ENCODE measurements at regions not wholly inside any gene's neighbourhood (a gene's known extent, or its start where the extent isn't known, plus 50 kb on each side); places are given as distances from the start of the nearest gene placed in this dataset.

DNA sequence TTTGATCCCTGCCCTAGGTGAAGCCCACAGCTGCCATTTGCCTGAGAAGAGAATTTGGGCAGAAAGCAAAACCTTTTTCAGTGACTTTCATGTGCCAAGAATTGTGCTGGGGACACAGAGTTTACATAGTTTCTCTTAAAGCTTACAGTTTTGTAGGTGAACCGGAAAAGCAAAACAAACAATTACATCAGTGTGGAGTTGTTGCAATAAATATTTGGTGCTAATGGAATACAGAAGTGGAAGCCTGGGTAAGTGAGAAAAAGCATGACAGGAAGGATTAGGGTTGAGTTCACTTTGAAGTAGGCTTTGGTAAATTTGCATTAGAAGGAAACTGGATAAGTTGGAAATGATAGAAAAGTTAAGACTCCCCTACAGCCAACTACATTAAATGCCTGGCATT is 82.7 kb downstream of the RASSF10 start:
- Histone ChIP-seq H3K4me3 (ENCODE audit: low read length) (no peak overlapping the region), H4K20me1 (ENCODE audit: low read length) (no peaks in the 10 kb centered on the region), H3K79me2 (ENCODE audit: low read length) (no peaks in the 10 kb centered on the region), H3K9ac (ENCODE audit: low read length) (no peak overlapping the region), H3K36me3 (ENCODE audit: low read depth, low read length) (no peaks in the 10 kb centered on the region), H2AFZ (ENCODE audit: low read length) (peak overlapping the region; percentile 24; the same call in 1 of the 2 replicates), H3K4me1 (ENCODE audit: insufficient read depth, low read length) (peaks cover 27% of the 10 kb centered on the region), H3K27ac (ENCODE audit: low read length) (peak overlapping the region; percentile 64), H3K9me3 (ENCODE audit: low read length) (no peaks in the 10 kb centered on the region), H3K27me3 (ENCODE audit: low read length) (no peaks in the 10 kb centered on the region), H3K4me2 (ENCODE audit: low read length) (peak overlapping the region; percentile 63), H3F3A (ENCODE audit: low read length, unreplicated experiment) (peaks cover 6% of the 10 kb centered on the region), H3K9me2 (replicated peaks; ENCODE audit: low read length) (no peaks in the 10 kb centered on the region)
- intact Hi-C loops (cut with micrococcal nuclease) = no loop called here
- POLR2A ChIA-PET (ENCODE audit: unreplicated experiment) = no interaction called here
- TF ChIP-seq CTCF (conservative IDR thresholded peaks at IDR 0.05; ENCODE audit: low read depth, low read length) (no peak), EZH2phosphoT487 (IDR thresholded peaks at IDR 0.05; ENCODE audit: borderline replicate concordance, low read length) (no peak), EZH2 (IDR thresholded peaks at IDR 0.05; ENCODE audit: low read length, unreplicated experiment) (no peak)
- CTCF ChIA-PET = interaction anchor here (0.6 kb wide), 1 partner anchor 121 kb away, joined by 3 read pairs; no protein-coding TSS in a partner anchor
- no TSS peak for BruUV-seq (replicated peaks)
- ATAC-seq (peak; percentile 16; the same call in 1 of the 2 replicates), DNase-seq (peak; percentile 19)

GRCh38 chr11:13094930-13095687 is 86.0 kb downstream of the RASSF10 start:
- CTCF ChIA-PET = no interaction called here
- DNase-seq = peak; percentile 48
- peaks cover 6% of the 10 kb centered on the region for H3F3A ChIP-seq (ENCODE audit: low read length, unreplicated experiment)
- no peaks in the 10 kb centered on the region for H3K9me2 ChIP-seq (replicated peaks; ENCODE audit: low read length)
- 0 out of 2 replicates have a peak overlapping the region, but pooled peaks have one; percentile 49 for H3K4me2 ChIP-seq (ENCODE audit: low read length)
- H2AFZ ChIP-seq (ENCODE audit: low read length) = peak overlapping the region; percentile 75
- POLR2A ChIA-PET (ENCODE audit: unreplicated experiment) = no interaction called here
- H3K27me3 ChIP-seq (ENCODE audit: low read length) = no peaks in the 10 kb centered on the region
- no peaks in the 10 kb centered on the region for H3K79me2 ChIP-seq (ENCODE audit: low read length)
- H4K20me1 ChIP-seq (ENCODE audit: low read length) = no peaks in the 10 kb centered on the region
- no peaks in the 10 kb centered on the region for H3K9me3 ChIP-seq (ENCODE audit: low read length)
- H3K27ac ChIP-seq (ENCODE audit: low read length) = peak overlapping the region; percentile 71
- no TSS peak for BruUV-seq (replicated peaks)
- peak; percentile 52 for ATAC-seq
- intact Hi-C loops (cut with micrococcal nuclease) = no loop called here
- no peak overlapping the region for H3K4me3 ChIP-seq (ENCODE audit: low read length)
- H3K36me3 ChIP-seq (ENCODE audit: low read depth, low read length) = no peaks in the 10 kb centered on the region
- H3K9ac ChIP-seq (ENCODE audit: low read length) = 0 out of 2 replicates have a peak overlapping the region, but pooled peaks have one; percentile 12
- H3K4me1 ChIP-seq (ENCODE audit: insufficient read depth, low read length) = peaks cover 48% of the 10 kb centered on the region
- TF ChIP-seq EZH2phosphoT487 (IDR thresholded peaks at IDR 0.05; ENCODE audit: borderline replicate concordance, low read length) (no peak), EZH2 (IDR thresholded peaks at IDR 0.05; ENCODE audit: low read length, unreplicated experiment) (no peak), CTCF (conservative IDR thresholded peaks at IDR 0.05; ENCODE audit: low read depth, low read length) (no peak)

DNA sequence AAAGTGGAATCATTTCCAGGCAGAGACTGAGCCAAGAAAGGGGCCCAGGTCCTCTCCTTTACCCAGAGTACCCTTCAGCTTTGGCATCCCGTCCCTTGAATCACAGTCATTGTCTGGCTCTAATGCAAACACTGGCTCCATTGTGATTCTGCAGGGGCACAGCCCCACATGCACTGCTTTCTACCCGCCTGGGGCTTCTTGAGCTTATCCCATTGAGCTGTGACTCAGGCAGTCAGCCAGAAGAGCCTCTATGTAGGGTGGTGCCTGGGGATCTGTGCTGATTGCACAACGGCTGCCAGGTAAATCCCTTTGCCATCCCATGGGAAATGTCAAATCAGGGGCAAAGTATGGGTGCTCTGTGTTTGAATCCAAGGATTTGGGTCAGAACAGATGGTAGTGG is 88.9 kb downstream of the RASSF10 start:
- TF ChIP-seq EZH2 (IDR thresholded peaks at IDR 0.05; ENCODE audit: low read length, unreplicated experiment) = no peak
- TF ChIP-seq CTCF (conservative IDR thresholded peaks at IDR 0.05; ENCODE audit: low read depth, low read length) = no peak
- no peak for TF ChIP-seq EZH2phosphoT487 (IDR thresholded peaks at IDR 0.05; ENCODE audit: borderline replicate concordance, low read length)
- intact Hi-C loops (cut with micrococcal nuclease) = no loop called here
- POLR2A ChIA-PET (ENCODE audit: unreplicated experiment) = no interaction called here
- Histone ChIP-seq H3K36me3 (ENCODE audit: low read depth, low read length) (no peaks in the 10 kb centered on the region), H4K20me1 (ENCODE audit: low read length) (no peaks in the 10 kb centered on the region), H2AFZ (ENCODE audit: low read length) (no peak overlapping the region; the same call in 1 of the 2 replicates), H3K9me2 (replicated peaks; ENCODE audit: low read length) (no peaks in the 10 kb centered on the region), H3K27me3 (ENCODE audit: low read length) (no peaks in the 10 kb centered on the region), H3K4me2 (ENCODE audit: low read length) (peak overlapping the region; percentile 56), H3K9ac (ENCODE audit: low read length) (peak overlapping the region; percentile 51; the same call in 1 of the 2 replicates), H3K4me3 (ENCODE audit: low read length) (no peak overlapping the region), H3K4me1 (ENCODE audit: insufficient read depth, low read length) (peaks cover 33% of the 10 kb centered on the region), H3K9me3 (ENCODE audit: low read length) (no peaks in the 10 kb centered on the region), H3K79me2 (ENCODE audit: low read length) (no peaks in the 10 kb centered on the region), H3K27ac (ENCODE audit: low read length) (peak overlapping the region; percentile 90), H3F3A (ENCODE audit: low read length, unreplicated experiment) (no peaks in the 10 kb centered on the region)
- CTCF ChIA-PET = no interaction called here
- peak; percentile 66 for ATAC-seq
- DNase-seq = peak; percentile 93
- BruUV-seq (replicated peaks) = no TSS peak

Measured in PC-3 (cell line).